Lower leg skin (tissue), 3 donors: ENCODE measurements at regions not wholly inside any gene's neighbourhood (a gene's known extent, or its start where the extent isn't known, plus 50 kb on each side); places are given as distances from the start of the nearest gene placed in this dataset.

ENCODE experiments used
- POLR2A ChIP-seq, 2 donors: fragments of 450-650 bp; IDR thresholded peaks; one replicate each; pipeline ENCODE4 v1.6.1; 2016 to 2017; ENCODE audit warnings: antibody characterized with exemption in 2 of 2, mild to moderate bottlenecking in 1 of 2, moderate library complexity in 1 of 2
- TF ChIP-seq, protein P1 (sequence below), 3 donors: fragments of 450-650 bp; IDR thresholded peaks; one replicate each; pipeline ENCODE4 v1.5.1; 2016; ENCODE audit warnings: antibody characterized with exemption in 3 of 3, mild to moderate bottlenecking in 3 of 3, moderate library complexity in 2 of 3

DNA sequence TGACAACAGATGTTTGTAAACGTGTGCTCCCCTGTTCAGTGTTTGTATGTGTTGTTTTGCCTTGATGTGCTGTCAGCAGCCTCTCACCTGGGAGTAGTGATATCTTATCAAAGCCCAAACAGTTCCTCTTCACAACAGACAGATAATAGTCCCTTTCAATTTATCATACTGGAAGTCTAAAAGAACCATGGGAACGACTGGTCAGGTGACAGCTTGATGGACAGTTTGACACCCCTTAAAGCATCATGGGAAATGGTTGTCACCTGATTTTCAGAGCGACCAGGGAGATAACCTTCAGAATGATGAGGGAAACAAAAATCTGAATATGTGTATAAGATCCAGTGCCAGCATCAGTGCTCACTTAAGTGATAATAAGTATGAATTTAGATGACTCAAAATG, 146.3 kb upstream of the SOX2 start:
- TF ChIP-seq, protein P1, sequence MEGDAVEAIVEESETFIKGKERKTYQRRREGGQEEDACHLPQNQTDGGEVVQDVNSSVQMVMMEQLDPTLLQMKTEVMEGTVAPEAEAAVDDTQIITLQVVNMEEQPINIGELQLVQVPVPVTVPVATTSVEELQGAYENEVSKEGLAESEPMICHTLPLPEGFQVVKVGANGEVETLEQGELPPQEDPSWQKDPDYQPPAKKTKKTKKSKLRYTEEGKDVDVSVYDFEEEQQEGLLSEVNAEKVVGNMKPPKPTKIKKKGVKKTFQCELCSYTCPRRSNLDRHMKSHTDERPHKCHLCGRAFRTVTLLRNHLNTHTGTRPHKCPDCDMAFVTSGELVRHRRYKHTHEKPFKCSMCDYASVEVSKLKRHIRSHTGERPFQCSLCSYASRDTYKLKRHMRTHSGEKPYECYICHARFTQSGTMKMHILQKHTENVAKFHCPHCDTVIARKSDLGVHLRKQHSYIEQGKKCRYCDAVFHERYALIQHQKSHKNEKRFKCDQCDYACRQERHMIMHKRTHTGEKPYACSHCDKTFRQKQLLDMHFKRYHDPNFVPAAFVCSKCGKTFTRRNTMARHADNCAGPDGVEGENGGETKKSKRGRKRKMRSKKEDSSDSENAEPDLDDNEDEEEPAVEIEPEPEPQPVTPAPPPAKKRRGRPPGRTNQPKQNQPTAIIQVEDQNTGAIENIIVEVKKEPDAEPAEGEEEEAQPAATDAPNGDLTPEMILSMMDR (IDR thresholded peaks at IDR 0.05), result no peak
- no peak for TF ChIP-seq POLR2A (IDR thresholded peaks at IDR 0.05)
